Astrocyte (in vitro differentiated cells and primary cell): ENCODE measurements at regions not wholly inside any gene's neighbourhood (a gene's known extent, or its start where the extent isn't known, plus 50 kb on each side); places are given as distances from the start of the nearest gene placed in this dataset.

Experiments used
- DNase-seq: peaks from one replicate; pipeline ENCODE4 v3.0.0-alpha.2; 2010; ENCODE audit warnings: low read depth
- FAIRE-seq: peaks from 2 replicates; lab custom pipeline; 2011; peaks lifted over from hg19 to GRCh38; lab: Jason Lieb, UNC
- H2AFZ ChIP-seq: 2 replicates; pipeline ENCODE4 v1.6.0; 2012; ENCODE audit warnings: low read depth, low read length, inconsistent platforms
- H3K27ac ChIP-seq: 2 replicates; pipeline ENCODE4 v1.5.1; 2011; ENCODE audit warnings: low read depth, low read length, inconsistent platforms
- H3K27me3 ChIP-seq: 2 replicates; pipeline ENCODE4 v1.6.0; 2011; ENCODE audit warnings: low read length, inconsistent platforms; ENCODE audit not compliant: insufficient read depth
- H3K36me3 ChIP-seq: 2 replicates; pipeline ENCODE4 v1.5.1; 2011; ENCODE audit warnings: low read length, inconsistent platforms; ENCODE audit not compliant: insufficient read depth
- H3K4me1 ChIP-seq: 2 replicates; pipeline ENCODE4 v1.5.1; 2011; ENCODE audit warnings: low read length, inconsistent platforms; ENCODE audit not compliant: insufficient read depth
- H3K4me2 ChIP-seq: 2 replicates; pipeline ENCODE4 v1.6.0; 2012; ENCODE audit warnings: low read length, inconsistent platforms
- H3K4me3 ChIP-seq: 2 replicates; pipeline ENCODE4 v1.5.1; 2011; ENCODE audit warnings: low read depth, mild to moderate bottlenecking, low read length, inconsistent platforms; ENCODE audit not compliant: insufficient read depth
- H3K79me2 ChIP-seq: 2 replicates; pipeline ENCODE4 v1.6.0; 2012; ENCODE audit warnings: mild to moderate bottlenecking, low read length, inconsistent platforms; ENCODE audit not compliant: insufficient read depth
- H3K9ac ChIP-seq: 2 replicates; pipeline ENCODE4 v1.6.0; 2012; ENCODE audit warnings: mild to moderate bottlenecking, low read length, inconsistent platforms
- H3K9me3 ChIP-seq: 2 replicates; pipeline ENCODE4 v1.5.1; 2012; ENCODE audit warnings: low read depth, mild to moderate bottlenecking, low read length, inconsistent platforms; ENCODE audit not compliant: insufficient read depth
- H4K20me1 ChIP-seq: 2 replicates; pipeline ENCODE4 v1.6.0; 2012; ENCODE audit warnings: low read length, inconsistent platforms; ENCODE audit not compliant: insufficient read depth
- H3K27ac Mint-ChIP-seq: one replicate; pipeline ENCODE4 v1.8.0; 2021; ENCODE audit warnings: mild to moderate bottlenecking, mixed read lengths; ENCODE audit not compliant: unreplicated experiment
- H3K27me3 Mint-ChIP-seq: one replicate; pipeline ENCODE4 v1.8.0; 2021; ENCODE audit warnings: low read depth, mixed read lengths; ENCODE audit not compliant: unreplicated experiment
- H3K36me3 Mint-ChIP-seq: one replicate; pipeline ENCODE4 v1.8.0; 2021; ENCODE audit warnings: low read depth, mixed read lengths; ENCODE audit not compliant: unreplicated experiment
- H3K4me1 Mint-ChIP-seq: one replicate; pipeline ENCODE4 v1.8.0; 2021; ENCODE audit warnings: low read depth, mixed read lengths; ENCODE audit not compliant: unreplicated experiment
- H3K4me3 Mint-ChIP-seq: one replicate; pipeline ENCODE4 v1.8.0; 2021; ENCODE audit warnings: mild to moderate bottlenecking, moderate library complexity, mixed read lengths; ENCODE audit not compliant: unreplicated experiment
- H3K9me3 Mint-ChIP-seq: one replicate; pipeline ENCODE4 v1.8.0; 2021; ENCODE audit warnings: mild to moderate bottlenecking, mixed read lengths; ENCODE audit not compliant: unreplicated experiment
- CTCF ChIP-seq: IDR thresholded peaks from 2 replicates; pipeline ENCODE4 v1.5.1; 2011; ENCODE audit warnings: low read depth, mild to moderate bottlenecking, inconsistent platforms, low read length, moderate library complexity; ENCODE audit not compliant: insufficient read depth
- EZH2 ChIP-seq: IDR thresholded peaks from 2 replicates; pipeline ENCODE4 v1.6.1; 2012; ENCODE audit warnings: mild to moderate bottlenecking, low read length, inconsistent platforms; ENCODE audit not compliant: insufficient read depth

- peaks cover 4% of the 10 kb centered on the region for H3K9me3 Mint-ChIP-seq
- TF ChIP-seq EZH2 (no peak), CTCF (no peak)
- no peak overlapping the region for H3K4me3 Mint-ChIP-seq
- Histone ChIP-seq H3K79me2 (no peaks in the 10 kb centered on the region), H3K4me1 (no peaks in the 10 kb centered on the region), H3K9me3 (no peaks in the 10 kb centered on the region), H3K4me3 (no peak overlapping the region), H3K27me3 (no peaks in the 10 kb centered on the region), H2AFZ (no peak overlapping the region), H4K20me1 (no peaks in the 10 kb centered on the region), H3K9ac (no peak overlapping the region), H3K4me2 (no peak overlapping the region), H3K36me3 (no peaks in the 10 kb centered on the region), H3K27ac (no peak overlapping the region)
- no peak for DNase-seq
- H3K4me1 Mint-ChIP-seq = no peaks in the 10 kb centered on the region
- H3K36me3 Mint-ChIP-seq = no peaks in the 10 kb centered on the region
- no peak for FAIRE-seq
- no peak overlapping the region for H3K27ac Mint-ChIP-seq
- peaks cover 2% of the 10 kb centered on the region for H3K27me3 Mint-ChIP-seq
Measured at GRCh38 chr10:120349069-120349468, 108.0 kb upstream of the PLPP4 start.

- no peak for FAIRE-seq
- peaks cover 10% of the 10 kb centered on the region for H3K9me3 Mint-ChIP-seq
- Histone ChIP-seq H3K4me2 (no peak overlapping the region), H3K4me3 (no peak overlapping the region), H4K20me1 (no peaks in the 10 kb centered on the region), H3K27ac (no peak overlapping the region), H3K4me1 (no peaks in the 10 kb centered on the region), H3K27me3 (no peaks in the 10 kb centered on the region), H3K79me2 (no peaks in the 10 kb centered on the region), H3K36me3 (no peaks in the 10 kb centered on the region), H3K9ac (no peak overlapping the region), H2AFZ (no peak overlapping the region), H3K9me3 (no peaks in the 10 kb centered on the region)
- H3K4me3 Mint-ChIP-seq = no peak overlapping the region
- peaks cover 7% of the 10 kb centered on the region for H3K27me3 Mint-ChIP-seq
- no peaks in the 10 kb centered on the region for H3K4me1 Mint-ChIP-seq
- H3K36me3 Mint-ChIP-seq = no peaks in the 10 kb centered on the region
- no peak overlapping the region for H3K27ac Mint-ChIP-seq
- no peak for DNase-seq
- TF ChIP-seq EZH2 (no peak), CTCF (no peak)
Measured at GRCh38 chr10:120355425-120355824, 101.6 kb upstream of the PLPP4 start.

- H3K4me2 ChIP-seq = no peak overlapping the region
- TF ChIP-seq CTCF (no peak), EZH2 (no peak)
- Mint-ChIP-seq H3K4me3 (no peak overlapping the region), H3K9me3 (peaks cover 6% of the 10 kb centered on the region), H3K27me3 (peaks cover 7% of the 10 kb centered on the region), H3K36me3 (no peaks in the 10 kb centered on the region), H3K27ac (no peak overlapping the region), H3K4me1 (no peaks in the 10 kb centered on the region)
- FAIRE-seq = no peak
- no peak for DNase-seq
- H3K27ac ChIP-seq = no peak overlapping the region
- H3K9me3 ChIP-seq = no peaks in the 10 kb centered on the region
- H3K36me3 ChIP-seq = no peaks in the 10 kb centered on the region
- no peaks in the 10 kb centered on the region for H4K20me1 ChIP-seq
- H3K4me1 ChIP-seq = no peaks in the 10 kb centered on the region
- H3K79me2 ChIP-seq = no peaks in the 10 kb centered on the region
- no peak overlapping the region for H2AFZ ChIP-seq
- no peaks in the 10 kb centered on the region for H3K27me3 ChIP-seq
- H3K4me3 ChIP-seq = no peak overlapping the region
- H3K9ac ChIP-seq = no peak overlapping the region
Measured at GRCh38 chr10:120360571-120360970, 96.5 kb upstream of the PLPP4 start.
